Ectodermal cell (in vitro differentiated cells): ENCODE measurements at regions not wholly inside any gene's neighbourhood (a gene's known extent, or its start where the extent isn't known, plus 50 kb on each side); places are given as distances from the start of the nearest gene placed in this dataset.

Source experiments
- H3K27ac ChIP-seq: 2 replicates; pipeline ENCODE4 v1.7.0; 2013; ENCODE audit warnings: mild to moderate bottlenecking, low read depth, low read length; ENCODE audit not compliant: insufficient read depth, poor library complexity, severe bottlenecking
- H3K27me3 ChIP-seq: 2 replicates; pipeline ENCODE4 v1.7.0; 2013; ENCODE audit warnings: mild to moderate bottlenecking, low read length; ENCODE audit not compliant: insufficient read depth, control insufficient read depth, poor library complexity, severe bottlenecking
- H3K36me3 ChIP-seq: one replicate; pipeline ENCODE4 v1.7.0; 2013; ENCODE audit warnings: low read length; ENCODE audit not compliant: control insufficient read depth, insufficient read depth
- H3K4me1 ChIP-seq: one replicate; pipeline ENCODE4 v1.7.0; 2013; ENCODE audit warnings: low read length; ENCODE audit not compliant: control insufficient read depth, insufficient read depth
- H3K4me3 ChIP-seq: 2 replicates; pipeline ENCODE4 v1.7.0; 2013; ENCODE audit warnings: low read depth, low read length, control low read depth; ENCODE audit not compliant: insufficient read depth
- H3K9me3 ChIP-seq: 2 replicates; pipeline ENCODE4 v1.7.0; 2013; ENCODE audit warnings: mild to moderate bottlenecking, low read length, moderate library complexity; ENCODE audit not compliant: control insufficient read depth
- WGBS, 2 experiments: methylation state at CpG; one replicate each; pipeline ENCODE4 v1.1.7; 2013; ENCODE audit warnings: missing lambda C conversion rate in 2 of 2; 5-methylcytosine and 5-hydroxymethylcytosine counted together

DNA sequence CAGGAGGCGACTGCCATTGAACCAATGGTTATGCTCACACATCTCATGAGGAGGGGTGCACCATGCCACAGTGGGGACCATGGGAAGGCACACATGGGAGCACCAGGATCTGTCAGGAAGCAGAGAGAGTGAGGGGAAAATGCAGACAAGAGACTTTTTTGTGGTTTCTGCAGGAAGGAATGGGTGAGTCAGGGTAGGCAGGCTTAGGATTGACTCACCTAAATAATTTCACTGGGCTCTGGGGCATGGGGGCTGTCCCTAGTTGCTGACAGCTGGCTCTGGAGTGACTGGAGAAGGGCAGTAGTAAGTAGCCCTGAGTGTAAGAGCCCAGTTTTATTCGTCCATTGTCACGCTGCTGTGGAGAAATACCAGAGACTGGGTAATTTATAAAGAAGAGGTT lies 202.4 kb downstream of the AXIN2 start:
- no peaks in the 10 kb centered on the region for H3K36me3 ChIP-seq
- H3K27ac ChIP-seq = no peak overlapping the region
- no peaks in the 10 kb centered on the region for H3K27me3 ChIP-seq
- 88 to 90% methylated on average over 3 of the region's 3 CpGs for WGBS, 2 experiments
- H3K4me1 ChIP-seq = peaks cover 5% of the 10 kb centered on the region
- H3K9me3 ChIP-seq = no peaks in the 10 kb centered on the region
- no peak overlapping the region for H3K4me3 ChIP-seq

DNA sequence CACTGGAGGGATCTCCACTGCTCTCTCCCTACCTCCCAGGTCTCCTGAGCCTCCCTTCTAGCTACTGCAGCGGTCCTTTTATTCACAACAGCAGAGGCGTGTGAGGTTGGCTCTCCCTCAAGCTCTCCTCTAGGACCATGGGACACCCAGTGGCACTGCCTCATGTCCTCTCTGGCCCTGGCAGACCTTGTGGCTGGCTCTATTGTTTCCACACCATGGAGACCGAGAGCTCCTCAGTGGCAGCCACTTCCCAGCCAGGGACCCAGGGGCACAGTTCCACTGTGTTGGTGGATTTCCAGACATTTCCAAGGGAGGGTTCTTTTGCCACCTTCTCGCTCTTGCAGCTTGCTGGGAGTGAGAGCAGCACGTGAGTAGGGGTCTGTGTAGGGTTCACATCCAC lies 204.9 kb downstream of the AXIN2 start:
- no peaks in the 10 kb centered on the region for H3K9me3 ChIP-seq
- H3K4me1 ChIP-seq = peaks cover 5% of the 10 kb centered on the region
- no peak overlapping the region for H3K27ac ChIP-seq
- WGBS, 2 experiments = 89 to 92% methylated on average over 5 of the region's 5 CpGs
- H3K4me3 ChIP-seq = no peak overlapping the region
- H3K36me3 ChIP-seq = no peaks in the 10 kb centered on the region
- H3K27me3 ChIP-seq = no peaks in the 10 kb centered on the region

GRCh38 chr17:65355246-65355645 lies 206.2 kb downstream of the AXIN2 start:
- Histone ChIP-seq H3K36me3 (no peaks in the 10 kb centered on the region), H3K9me3 (no peaks in the 10 kb centered on the region), H3K27ac (no peak overlapping the region), H3K27me3 (no peaks in the 10 kb centered on the region), H3K4me3 (no peak overlapping the region), H3K4me1 (no peaks in the 10 kb centered on the region)
- 94 to 95% methylated on average over 3 of the region's 4 CpGs for WGBS, 2 experiments

- no peak overlapping the region for H3K4me3 ChIP-seq
- no peaks in the 10 kb centered on the region for H3K9me3 ChIP-seq
- no peaks in the 10 kb centered on the region for H3K27me3 ChIP-seq
- H3K4me1 ChIP-seq = no peaks in the 10 kb centered on the region
- 84 to 94% methylated on average over 1 of the region's 1 CpG for WGBS, 2 experiments
- H3K36me3 ChIP-seq = no peaks in the 10 kb centered on the region
- no peak overlapping the region for H3K27ac ChIP-seq
These were observed 211.5 kb downstream of the AXIN2 start for GRCh38 chr17:65349916-65350315.

- no peak overlapping the region for H3K4me3 ChIP-seq
- H3K27ac ChIP-seq = no peak overlapping the region
- no peaks in the 10 kb centered on the region for H3K9me3 ChIP-seq
- H3K27me3 ChIP-seq = no peaks in the 10 kb centered on the region
- no peaks in the 10 kb centered on the region for H3K4me1 ChIP-seq
- H3K36me3 ChIP-seq = no peaks in the 10 kb centered on the region
- 96 to 97% methylated on average over 2 of the region's 2 CpGs for WGBS, 2 experiments
These were observed 209.0 kb downstream of the RGS9 start for GRCh38 chr17:65346166-65346565.

DNA sequence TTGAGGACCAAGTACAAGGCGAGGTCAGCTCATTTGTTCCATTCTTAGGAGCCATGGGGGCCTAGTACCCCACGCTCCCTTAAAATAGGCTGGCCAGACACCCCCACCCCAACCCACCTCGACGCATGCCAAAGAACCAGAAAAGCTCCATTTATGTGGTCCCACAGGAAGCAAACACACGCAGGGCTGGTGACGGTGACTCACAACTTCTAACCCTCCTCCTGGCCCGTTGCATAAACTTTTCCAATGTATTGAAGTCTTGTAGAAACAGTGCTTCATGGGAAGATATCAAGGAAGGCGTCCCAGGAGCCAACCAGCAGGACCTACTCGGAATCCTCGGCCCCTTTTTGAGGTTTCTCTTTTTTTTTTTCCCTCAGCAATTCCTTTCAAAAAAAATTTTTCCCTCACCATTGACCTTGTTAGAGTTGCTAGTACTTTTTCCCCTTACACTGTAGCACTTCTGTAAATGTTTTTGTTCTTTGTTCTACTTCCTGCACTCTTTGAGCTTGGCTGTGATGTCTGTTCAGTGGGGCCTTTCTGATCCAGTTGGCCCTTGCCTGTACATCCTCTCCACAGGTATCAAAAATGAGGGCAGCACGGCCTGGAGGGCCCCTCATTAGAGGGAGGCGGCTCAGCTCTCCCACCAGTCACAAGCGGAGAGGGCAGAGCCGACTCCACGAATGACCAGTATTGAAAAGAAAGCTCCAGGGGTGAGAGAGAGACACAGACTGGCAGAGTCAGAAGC lies 208.3 kb downstream of the RGS9 start:
- no peaks in the 10 kb centered on the region for H3K36me3 ChIP-seq
- H3K27me3 ChIP-seq = no peaks in the 10 kb centered on the region
- 84 to 85% methylated on average over 15 of the region's 15 CpGs for WGBS, 2 experiments
- H3K4me3 ChIP-seq = no peak overlapping the region
- no peak overlapping the region for H3K27ac ChIP-seq
- no peaks in the 10 kb centered on the region for H3K4me1 ChIP-seq
- no peaks in the 10 kb centered on the region for H3K9me3 ChIP-seq

- Histone ChIP-seq H3K9me3 (no peaks in the 10 kb centered on the region), H3K4me1 (no peaks in the 10 kb centered on the region), H3K27me3 (no peaks in the 10 kb centered on the region), H3K4me3 (no peak overlapping the region), H3K36me3 (no peaks in the 10 kb centered on the region), H3K27ac (no peak overlapping the region)
These were observed 203.2 kb downstream of the RGS9 start for GRCh38 chr17:65340401-65340800.

GRCh38 chr17:65334406-65334805 lies 197.2 kb downstream of the RGS9 start:
- Histone ChIP-seq H3K27ac (no peak overlapping the region), H3K9me3 (no peaks in the 10 kb centered on the region), H3K27me3 (no peaks in the 10 kb centered on the region), H3K4me1 (no peaks in the 10 kb centered on the region), H3K36me3 (no peaks in the 10 kb centered on the region), H3K4me3 (no peak overlapping the region)
- 95 to 98% methylated on average over 6 of the region's 6 CpGs for WGBS, 2 experiments

GRCh38 chr17:65332779-65333178 lies 195.6 kb downstream of the RGS9 start:
- H3K4me3 ChIP-seq = no peak overlapping the region
- 89 to 90% methylated on average over 3 of the region's 3 CpGs for WGBS, 2 experiments

GRCh38 chr17:65332375-65332774 lies 195.2 kb downstream of the RGS9 start:
- no peaks in the 10 kb centered on the region for H3K27me3 ChIP-seq
- H3K4me3 ChIP-seq = no peak overlapping the region
- 88 to 90% methylated on average over 1 of the region's 1 CpG for WGBS, 2 experiments
- H3K9me3 ChIP-seq = no peaks in the 10 kb centered on the region
- no peak overlapping the region for H3K27ac ChIP-seq
- H3K36me3 ChIP-seq = no peaks in the 10 kb centered on the region
- H3K4me1 ChIP-seq = no peaks in the 10 kb centered on the region

More at GRCh38 chr17:65332779-65333178, 195.6 kb downstream of the RGS9 start:
- H3K27me3 ChIP-seq = no peaks in the 10 kb centered on the region
- no peaks in the 10 kb centered on the region for H3K9me3 ChIP-seq
- no peaks in the 10 kb centered on the region for H3K36me3 ChIP-seq
- H3K27ac ChIP-seq = no peak overlapping the region
- H3K4me1 ChIP-seq = no peaks in the 10 kb centered on the region

GRCh38 chr17:65328567-65328966 lies 191.4 kb downstream of the RGS9 start:
- no peaks in the 10 kb centered on the region for H3K4me1 ChIP-seq
- H3K4me3 ChIP-seq = no peak overlapping the region
- no peaks in the 10 kb centered on the region for H3K36me3 ChIP-seq

More at GRCh38 chr17:65328567-65328966, 191.4 kb downstream of the RGS9 start:
- Histone ChIP-seq H3K27ac (no peak overlapping the region), H3K9me3 (no peaks in the 10 kb centered on the region), H3K27me3 (no peaks in the 10 kb centered on the region)
